ENCODE measurements at regions not wholly inside any gene's neighbourhood (a gene's known extent, or its start where the extent isn't known, plus 50 kb on each side); places are given as distances from the start of the nearest gene placed in this dataset.

DNA sequence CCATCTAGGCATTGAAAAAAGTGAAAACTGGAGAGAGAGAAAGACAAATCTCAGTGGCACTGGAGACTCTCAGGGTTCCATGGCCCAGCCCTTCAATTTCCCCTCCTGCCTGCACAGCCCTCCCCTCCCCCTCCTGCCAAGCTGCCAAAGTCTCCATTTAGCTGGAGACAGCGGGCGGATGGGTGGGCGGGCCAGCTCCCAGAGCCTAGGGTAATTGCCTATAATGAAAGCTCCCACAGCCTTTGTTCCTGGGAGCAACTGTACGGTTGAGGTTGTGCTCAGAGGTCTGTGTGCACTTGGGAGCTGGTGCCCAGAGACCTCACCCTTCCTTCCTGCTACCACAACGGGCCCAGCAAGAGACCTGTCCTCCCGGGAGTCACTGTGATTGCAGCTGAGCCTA, 89.6 kb downstream of the NAV1 start (continued):
- TF ChIP-seq FOS (IDR thresholded peaks at IDR 0.05; ENCODE audit: borderline replicate concordance, extremely low read depth, insufficient read length) (no peak), CHD1 (IDR thresholded peaks at IDR 0.05; ENCODE audit: low read depth, low read length) (no peak)

DNA sequence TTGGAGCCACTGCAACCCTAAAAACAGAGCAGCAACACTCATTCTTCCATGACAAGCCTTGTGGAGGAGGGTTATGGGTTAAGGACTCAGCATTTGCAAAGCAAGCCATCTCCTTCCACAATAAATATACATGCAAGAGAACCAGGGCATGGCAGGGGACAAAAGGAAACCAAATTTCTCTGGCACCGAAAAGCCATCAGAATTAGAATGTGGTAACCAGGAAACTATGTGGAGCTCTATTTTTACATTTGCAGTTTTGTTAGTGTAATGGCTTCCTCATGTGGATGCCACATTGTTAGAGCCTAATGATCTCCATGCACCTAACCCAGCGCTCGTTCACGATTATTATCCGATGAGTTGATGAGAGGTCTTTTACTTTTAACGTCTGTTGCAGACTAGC, 91.7 kb downstream of the NAV1 start:
- no TSS peak for BruUV-seq (replicated peaks)
- no peak for DNase-seq (ENCODE audit: low read depth, low spot score)

DNA sequence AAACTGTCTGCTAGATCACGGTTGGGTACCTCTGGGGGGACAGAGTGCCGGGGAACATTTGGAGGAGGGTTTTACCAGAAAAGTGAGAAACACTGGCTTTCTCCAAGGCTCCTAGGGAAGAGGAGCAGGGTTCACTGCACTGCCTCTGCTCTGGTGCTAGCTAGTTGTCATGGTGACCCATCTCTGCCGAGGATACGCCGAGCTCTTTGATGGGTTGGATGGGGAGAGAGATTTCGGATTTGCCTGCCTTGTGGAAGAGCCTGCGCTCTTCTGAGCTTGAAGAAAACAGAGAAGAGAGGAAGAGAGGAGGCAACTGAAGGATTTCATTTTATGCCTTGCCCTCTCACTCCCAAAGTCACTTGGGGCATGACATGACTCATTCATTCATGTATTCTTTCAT, 92.1 kb downstream of the NAV1 start:
- FAIRE-seq, result no peak

More for the DNA sequence above, 91.7 kb downstream of the NAV1 start:
- RAD21 ChIA-PET (ENCODE audit: unreplicated experiment), result no interaction called here
- H3K9ac ChIP-seq (ENCODE audit: control insufficient read depth, insufficient read depth, low read length), result no peak overlapping the region
- no peaks in the 10 kb centered on the region for H3K36me3 ChIP-seq (ENCODE audit: control insufficient read depth in 2 of 2, insufficient read depth in 2 of 2, low read length in 1 of 2)
- POLR2A ChIA-PET, result no interaction called here
- H3K9me3 ChIP-seq (replicated peaks; ENCODE audit: control insufficient read depth, insufficient read depth, low read length), result no peaks in the 10 kb centered on the region
- no peak for FAIRE-seq
- no peaks in the 10 kb centered on the region for H3K79me2 ChIP-seq (ENCODE audit: control insufficient read depth, insufficient read depth, low read length)
- H4K20me1 ChIP-seq (ENCODE audit: control insufficient read depth, insufficient read depth), result no peaks in the 10 kb centered on the region
- no peak overlapping the region for H3K4me3 ChIP-seq
- no peak for TF ChIP-seq TBL1XR1 (IDR thresholded peaks at IDR 0.05; ENCODE audit: low read depth, low read length)
- TF ChIP-seq GABPA (IDR thresholded peaks at IDR 0.05; ENCODE audit: low read depth), result no peak
- TF ChIP-seq SIN3A (IDR thresholded peaks at IDR 0.05; ENCODE audit: low read depth, low read length), result no peak
- CTCF ChIA-PET, result interaction anchor here (0.8 kb wide), 1 partner anchor 21 kb away, joined by 3 read pairs; no protein-coding TSS in a partner anchor
- in situ Hi-C loops (cut with MboI), result no loop called here
- no peaks in the 10 kb centered on the region; a peak in 3 of 4 replicates for H3K27me3 ChIP-seq (replicated peaks in 1 of 2; ENCODE audit: control insufficient read depth in 2 of 2, insufficient read depth in 2 of 2, low read length in 1 of 2)
- no peaks in the 10 kb centered on the region for H3K4me1 ChIP-seq (ENCODE audit: control insufficient read depth, insufficient read depth, low read length)
- H3K4me2 ChIP-seq (ENCODE audit: control insufficient read depth, insufficient read depth), result no peak overlapping the region
- H2AFZ ChIP-seq (ENCODE audit: control insufficient read depth, low read depth, low read length), result no peak overlapping the region
- WGBS (ENCODE audit: insufficient coverage, insufficient replicate concordance, low lambda C conversion rate, missing lambda C conversion rate), result 61% methylated on average over 6 of the region's 6 CpGs
- intact Hi-C loops (cut with micrococcal nuclease; ENCODE audit: unreplicated experiment), result no loop called here
- SMC1A ChIA-PET (ENCODE audit: uncharacterized antibody, unreplicated experiment), result no interaction called here
- no peak overlapping the region for H3K27ac ChIP-seq (ENCODE audit: control insufficient read depth, insufficient read depth)
- ATAC-seq, result no peak

More for the DNA sequence above, 92.1 kb downstream of the NAV1 start:
- Histone ChIP-seq H3K79me2 (ENCODE audit: control insufficient read depth, insufficient read depth, low read length) (no peaks in the 10 kb centered on the region), H3K9me3 (replicated peaks; ENCODE audit: control insufficient read depth, insufficient read depth, low read length) (no peaks in the 10 kb centered on the region), H4K20me1 (ENCODE audit: control insufficient read depth, insufficient read depth) (no peaks in the 10 kb centered on the region), H3K27me3 (replicated peaks in 1 of 2; ENCODE audit: control insufficient read depth in 2 of 2, insufficient read depth in 2 of 2, low read length in 1 of 2) (no peaks in the 10 kb centered on the region; a peak in 3 of 4 replicates), H3K9ac (ENCODE audit: control insufficient read depth, insufficient read depth, low read length) (no peak overlapping the region), H3K4me1 (ENCODE audit: control insufficient read depth, insufficient read depth, low read length) (no peaks in the 10 kb centered on the region), H3K36me3 (ENCODE audit: control insufficient read depth in 2 of 2, insufficient read depth in 2 of 2, low read length in 1 of 2) (no peaks in the 10 kb centered on the region), H3K4me3 (no peak overlapping the region), H2AFZ (ENCODE audit: control insufficient read depth, low read depth, low read length) (no peak overlapping the region), H3K27ac (ENCODE audit: control insufficient read depth, insufficient read depth) (no peak overlapping the region), H3K4me2 (ENCODE audit: control insufficient read depth, insufficient read depth) (no peak overlapping the region)
- TF ChIP-seq IKZF1 (conservative IDR thresholded peaks at IDR 0.05) (no peak), PML (IDR thresholded peaks at IDR 0.05; ENCODE audit: low read length) (no peak), CBX3 (IDR thresholded peaks at IDR 0.05; ENCODE audit: borderline replicate concordance, low read depth) (no peak), YY1 (IDR thresholded peaks at IDR 0.05; ENCODE audit: low read depth, low read length) (no peak), RELA (IDR thresholded peaks at IDR 0.05; ENCODE audit: borderline replicate concordance, partially characterized antibody) (no peak), CREB1 (IDR thresholded peaks at IDR 0.05; ENCODE audit: low read depth) (no peak)
- DNase-seq (ENCODE audit: low read depth, low spot score) (no peak), ATAC-seq (no peak)
- CTCF ChIA-PET, result interaction anchor here (0.8 kb wide), 1 partner anchor 21 kb away, joined by 3 read pairs; no protein-coding TSS in a partner anchor
- WGBS (ENCODE audit: insufficient coverage, insufficient replicate concordance, low lambda C conversion rate, missing lambda C conversion rate), result 41% methylated on average over 7 of the region's 7 CpGs
- BruUV-seq (replicated peaks), result no TSS peak
- RAD21 ChIA-PET (ENCODE audit: unreplicated experiment), result no interaction called here
- POLR2A ChIA-PET, result no interaction called here
- in situ Hi-C loops (cut with MboI), result no loop called here
- intact Hi-C loops (cut with micrococcal nuclease; ENCODE audit: unreplicated experiment), result no loop called here
- SMC1A ChIA-PET (ENCODE audit: uncharacterized antibody, unreplicated experiment), result no interaction called here

Measured in GM12878 (cell line).